Body of pancreas (tissue), 4 donors: ENCODE measurements at regions not wholly inside any gene's neighbourhood (a gene's known extent, or its start where the extent isn't known, plus 50 kb on each side); places are given as distances from the start of the nearest gene placed in this dataset.

Source experiments
- ATAC-seq: fragments of 150-250 bp; one replicate; pipeline ENCODE4 v1.9.1; 2016
- DNase-seq, 4 donors: peaks; one replicate each; pipeline ENCODE4 v3.0.0-alpha.2; 2019
- H3K27ac ChIP-seq, 4 donors: fragments of 200-600 bp; sonication (generic); 1 replicate in 3 of 4; 2 replicates in 1 of 4; pipeline versions ENCODE4 v1.5.1 to v1.6.1; 2016 to 2019; ENCODE audit warnings: mild to moderate bottlenecking in 1 of 4, mixed read lengths in 1 of 4, moderate library complexity in 1 of 4
- H3K27me3 ChIP-seq, 2 donors: fragments of 200-600 bp; sonication (generic); one replicate each; pipeline ENCODE4 v1.6.0; 2016; ENCODE audit warnings: mild to moderate bottlenecking in 1 of 2
- H3K36me3 ChIP-seq, 2 donors: fragments of 200-600 bp; sonication (generic); replicated peaks in 1 of 2; 2 replicates each; pipeline ENCODE4 v1.5.1; 2016; ENCODE audit warnings: low read depth in 2 of 2; ENCODE audit not compliant: insufficient read depth in 1 of 2
- H3K4me1 ChIP-seq: fragments of 200-600 bp; sonication (generic); one replicate; pipeline ENCODE4 v1.6.0; 2016
- H3K4me3 ChIP-seq, 2 donors: fragments of 200-600 bp; sonication (generic); 1 replicate in 1 of 2; 2 replicates in 1 of 2; pipeline ENCODE4 v1.5.1; 2016 to 2019
- H3K9me3 ChIP-seq, 3 donors: fragments of 200-600 bp; sonication (generic); 1 replicate in 2 of 3; 2 replicates in 1 of 3; pipeline ENCODE4 v1.5.1; 2016
- POLR2A ChIP-seq, 3 donors: fragments of 450-650 bp; IDR thresholded peaks; one replicate each; pipeline ENCODE4 v1.6.1; 2016; ENCODE audit warnings: antibody characterized with exemption in 3 of 3, mild to moderate bottlenecking in 2 of 3
- whole genome bisulfite sequencing, 2 donors: methylation state at CpG; one replicate each; pipeline ENCODE4 v1.1.5; 2017; 5-methylcytosine and 5-hydroxymethylcytosine counted together
- intact Hi-C: fragments of 100-400 bp; cut with DNase I; formaldehyde crosslinking; loops from one replicate; pipeline ENCODE4 v1.15.1; 2023
- TF ChIP-seq, protein P1 (sequence below), 7 experiments: fragments of 450-650 bp in 4 of 7; fragments of 200-600 bp in 3 of 7; sonication (generic) in 3 of 7; IDR thresholded peaks; one replicate each; pipeline ENCODE4 v1.5.1; 2016 to 2019; ENCODE audit warnings: antibody characterized with exemption in 7 of 7

DNA sequence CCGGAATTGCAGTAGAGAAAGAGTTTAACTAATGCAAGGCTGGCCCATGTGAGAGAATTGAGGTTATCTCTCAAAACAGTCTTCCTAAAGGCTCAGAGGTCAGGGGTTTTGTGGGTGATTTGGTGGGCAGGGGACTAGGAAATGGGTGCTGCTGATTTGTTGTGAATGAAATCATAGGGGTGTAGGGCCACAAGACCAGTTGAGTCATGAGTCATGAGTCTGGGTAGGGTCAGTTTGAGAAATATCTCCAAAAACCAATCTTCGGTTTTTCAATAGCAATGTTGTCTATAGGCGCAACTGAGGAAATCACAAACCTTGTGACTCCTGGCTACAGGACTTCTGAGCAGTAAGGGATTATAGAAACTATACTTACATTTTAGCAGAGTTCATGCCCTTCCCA is 460.0 kb upstream of the NRP1 start:
- Histone ChIP-seq H3K9me3 (no peaks in the 10 kb centered on the region), H3K4me1 (peaks cover 26% of the 10 kb centered on the region), H3K27ac (no peak overlapping the region), H3K4me3 (no peak overlapping the region), H3K36me3 (no peaks in the 10 kb centered on the region), H3K27me3 (no peaks in the 10 kb centered on the region)
- ATAC-seq (no peak), DNase-seq (no peak)
- intact Hi-C loops: no loop called here
- WGBS, 2 donors: 50 to 53% methylated on average over 3 of the region's 3 CpGs
- TF ChIP-seq, protein P1, sequence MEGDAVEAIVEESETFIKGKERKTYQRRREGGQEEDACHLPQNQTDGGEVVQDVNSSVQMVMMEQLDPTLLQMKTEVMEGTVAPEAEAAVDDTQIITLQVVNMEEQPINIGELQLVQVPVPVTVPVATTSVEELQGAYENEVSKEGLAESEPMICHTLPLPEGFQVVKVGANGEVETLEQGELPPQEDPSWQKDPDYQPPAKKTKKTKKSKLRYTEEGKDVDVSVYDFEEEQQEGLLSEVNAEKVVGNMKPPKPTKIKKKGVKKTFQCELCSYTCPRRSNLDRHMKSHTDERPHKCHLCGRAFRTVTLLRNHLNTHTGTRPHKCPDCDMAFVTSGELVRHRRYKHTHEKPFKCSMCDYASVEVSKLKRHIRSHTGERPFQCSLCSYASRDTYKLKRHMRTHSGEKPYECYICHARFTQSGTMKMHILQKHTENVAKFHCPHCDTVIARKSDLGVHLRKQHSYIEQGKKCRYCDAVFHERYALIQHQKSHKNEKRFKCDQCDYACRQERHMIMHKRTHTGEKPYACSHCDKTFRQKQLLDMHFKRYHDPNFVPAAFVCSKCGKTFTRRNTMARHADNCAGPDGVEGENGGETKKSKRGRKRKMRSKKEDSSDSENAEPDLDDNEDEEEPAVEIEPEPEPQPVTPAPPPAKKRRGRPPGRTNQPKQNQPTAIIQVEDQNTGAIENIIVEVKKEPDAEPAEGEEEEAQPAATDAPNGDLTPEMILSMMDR (IDR thresholded peaks at IDR 0.05): no peak
- no peak for TF ChIP-seq POLR2A (IDR thresholded peaks at IDR 0.05)

DNA sequence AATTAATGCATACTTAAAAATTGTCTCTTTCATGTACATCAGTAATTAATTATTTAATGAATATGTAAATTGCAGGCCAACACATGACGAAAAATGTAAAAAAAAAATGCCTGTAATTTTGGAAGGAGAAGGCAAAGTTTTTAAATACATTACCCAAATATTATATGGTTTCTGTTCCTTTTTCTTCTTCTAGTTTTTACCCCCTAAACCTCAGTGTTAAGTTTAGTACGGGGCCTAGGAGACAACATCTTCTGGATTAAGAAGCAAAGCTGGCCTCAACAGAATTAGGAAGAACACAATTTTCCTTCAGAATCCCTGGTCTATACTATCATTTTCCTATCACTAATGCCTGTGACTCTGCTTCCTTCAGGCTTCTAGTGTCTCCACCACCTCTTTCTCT is 459.3 kb upstream of the NRP1 start:
- TF ChIP-seq, protein P1 (IDR thresholded peaks at IDR 0.05): no peak
- TF ChIP-seq POLR2A (IDR thresholded peaks at IDR 0.05): no peak
- no peak overlapping the region for H3K4me3 ChIP-seq
- WGBS, 2 donors: 44 to 86% methylated on average over 2 of the region's 2 CpGs

DNA sequence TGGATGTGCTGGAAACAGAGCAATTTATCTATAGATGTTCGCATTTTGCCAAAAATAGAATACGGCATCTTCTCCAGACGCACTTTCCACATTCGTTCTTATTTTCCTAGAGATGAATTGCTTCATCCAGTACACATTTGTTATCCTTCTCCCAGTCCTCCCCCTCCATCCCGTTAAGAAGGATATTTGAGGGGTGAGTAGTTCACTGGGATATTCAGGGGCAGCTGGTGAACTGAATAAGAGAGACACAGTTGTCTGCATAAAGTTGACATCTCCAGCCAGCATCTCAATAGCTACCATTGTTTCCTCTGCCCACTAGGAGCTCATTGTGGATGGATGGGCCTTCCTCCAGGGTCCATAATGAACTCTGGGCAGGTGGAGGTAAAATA is 456.8 kb upstream of the NRP1 start:
- no peak for TF ChIP-seq POLR2A (IDR thresholded peaks at IDR 0.05)
- TF ChIP-seq, protein P1 (IDR thresholded peaks at IDR 0.05): no peak
- Histone ChIP-seq H3K36me3 (no peaks in the 10 kb centered on the region), H3K4me3 (no peak overlapping the region), H3K9me3 (no peaks in the 10 kb centered on the region), H3K27me3 (no peaks in the 10 kb centered on the region), H3K4me1 (peaks cover 10% of the 10 kb centered on the region), H3K27ac (no peak overlapping the region)
- intact Hi-C loops: no loop called here
- WGBS, 2 donors: 56 to 62% methylated on average over 5 of the region's 5 CpGs
- DNase-seq (no peak), ATAC-seq (no peak)

More for the DNA sequence above, 459.3 kb upstream of the NRP1 start:
- no peaks in the 10 kb centered on the region for H3K9me3 ChIP-seq
- ATAC-seq (no peak), DNase-seq (no peak)
- no peaks in the 10 kb centered on the region for H3K27me3 ChIP-seq
- H3K36me3 ChIP-seq: no peaks in the 10 kb centered on the region
- peaks cover 19% of the 10 kb centered on the region for H3K4me1 ChIP-seq
- H3K27ac ChIP-seq: no peak overlapping the region
- intact Hi-C loops: no loop called here

DNA sequence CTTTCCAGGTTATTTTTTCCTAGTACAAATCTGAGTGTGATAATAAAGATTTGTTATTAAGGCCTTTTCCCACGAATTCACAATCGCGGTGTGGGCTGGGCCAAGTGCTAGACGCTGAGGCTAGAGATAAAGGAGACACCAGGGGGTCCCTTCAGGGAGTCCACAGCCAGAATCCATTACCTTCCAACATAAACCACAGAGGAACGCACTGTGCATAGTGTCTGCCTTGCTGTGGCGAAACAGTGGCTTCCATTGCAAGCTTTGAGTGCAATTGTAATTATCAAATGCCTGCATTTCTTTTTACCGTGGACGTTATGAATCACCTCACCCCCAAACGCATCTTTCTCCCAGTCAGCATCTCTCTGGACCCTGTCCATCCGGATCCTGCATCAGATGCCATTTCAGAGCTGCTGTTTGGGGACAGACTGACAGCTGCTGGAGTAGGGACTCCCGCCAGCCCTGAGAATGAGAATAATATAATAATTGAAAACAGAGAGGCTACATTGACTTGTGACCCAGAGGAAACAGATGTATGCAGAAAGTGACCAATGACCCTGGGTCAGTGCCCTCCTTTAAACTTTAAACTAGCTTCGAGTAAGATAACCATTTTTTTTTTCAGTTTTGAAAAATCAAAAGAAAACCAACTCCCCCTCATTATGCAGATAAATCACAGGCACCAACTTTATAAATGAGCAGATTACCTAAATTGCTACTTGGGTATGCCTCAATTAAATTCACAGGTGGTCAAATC is 456.2 kb upstream of the NRP1 start:
- Histone ChIP-seq H3K9me3 (no peaks in the 10 kb centered on the region), H3K4me3 (no peak overlapping the region), H3K27ac (peak overlapping the region in 3 of 4 donors; percentile 3 to 54 (median 40)), H3K36me3 (no peaks in the 10 kb centered on the region), H3K4me1 (peaks cover 10% of the 10 kb centered on the region), H3K27me3 (no peaks in the 10 kb centered on the region)
- TF ChIP-seq, protein P1 (IDR thresholded peaks at IDR 0.05): no peak
- no peak for TF ChIP-seq POLR2A (IDR thresholded peaks at IDR 0.05)
- ATAC-seq (no peak), DNase-seq (no peak)
- WGBS, 2 donors: 41 to 46% methylated on average over 12 of the region's 12 CpGs
- intact Hi-C loops: no loop called here

DNA sequence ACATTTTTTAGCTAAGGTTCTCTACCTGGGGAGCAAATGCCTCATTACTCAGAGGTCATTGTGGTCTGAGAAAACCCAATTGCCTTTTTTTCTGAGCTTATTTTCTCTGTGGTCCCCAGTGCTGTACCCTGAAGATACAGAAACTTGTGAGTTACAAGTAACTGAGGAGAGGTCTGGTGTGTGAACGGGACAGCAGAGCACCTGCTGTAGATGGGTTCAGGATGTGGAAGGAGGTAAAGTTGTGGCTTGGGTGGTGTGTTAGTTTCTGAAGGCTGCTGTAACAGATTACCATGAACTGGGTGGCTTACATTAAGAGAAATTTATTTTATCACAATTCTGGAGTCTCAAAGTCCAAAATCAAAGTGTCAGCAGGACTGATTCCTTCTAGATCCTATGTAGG is 449.1 kb upstream of the NRP1 start:
- H3K27me3 ChIP-seq: no peaks in the 10 kb centered on the region
- H3K36me3 ChIP-seq: no peaks in the 10 kb centered on the region
- H3K9me3 ChIP-seq: no peaks in the 10 kb centered on the region
- WGBS, 2 donors: 60 to 73% methylated on average over 1 of the region's 1 CpG
- no peaks in the 10 kb centered on the region for H3K4me1 ChIP-seq
- no peak overlapping the region for H3K27ac ChIP-seq
- no peak for ATAC-seq
- no peak for DNase-seq
- H3K4me3 ChIP-seq: no peak overlapping the region
- TF ChIP-seq, protein P1 (IDR thresholded peaks at IDR 0.05): no peak
- TF ChIP-seq POLR2A (IDR thresholded peaks at IDR 0.05): no peak
- intact Hi-C loops: no loop called here
